ENCODE measurements at regions not wholly inside any gene's neighbourhood (a gene's known extent, or its start where the extent isn't known, plus 50 kb on each side); places are given as distances from the start of the nearest gene placed in this dataset.
"Not testable (repeated sequence)": the region's sequence is repeated elsewhere in the genome, so short reads cannot be mapped to it uniquely, and the experiment has no call there.

DNA sequence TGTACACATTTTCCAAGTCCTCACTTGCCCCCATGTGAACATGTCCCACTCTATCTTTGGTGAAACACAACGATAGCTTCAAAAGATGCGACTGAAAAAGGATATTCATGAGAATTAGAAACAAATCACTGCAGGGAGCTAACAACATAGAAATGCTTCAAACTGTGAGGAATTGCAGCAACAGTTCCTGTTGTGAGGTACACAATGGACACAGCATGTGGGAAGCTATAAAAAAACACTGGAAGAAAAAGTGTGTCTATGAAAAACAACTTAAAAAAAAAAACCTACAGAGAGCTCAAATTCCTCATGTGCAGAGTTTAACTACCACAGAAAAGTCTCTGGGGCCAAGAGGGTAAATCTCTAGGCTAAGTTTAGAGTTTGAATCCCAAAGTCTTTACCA lies 51.6 kb upstream of the BLTP1 start:
- Mint-ChIP-seq H3K27me3 (peaks cover 7% of the 10 kb centered on the region), H3K9me3 (no peaks in the 10 kb centered on the region), H3K4me3 (no peak overlapping the region), H3K4me1 (no peaks in the 10 kb centered on the region), H3K27ac (no peak overlapping the region)
- ATAC-seq: no peak
- DNase-seq: no peak

DNA sequence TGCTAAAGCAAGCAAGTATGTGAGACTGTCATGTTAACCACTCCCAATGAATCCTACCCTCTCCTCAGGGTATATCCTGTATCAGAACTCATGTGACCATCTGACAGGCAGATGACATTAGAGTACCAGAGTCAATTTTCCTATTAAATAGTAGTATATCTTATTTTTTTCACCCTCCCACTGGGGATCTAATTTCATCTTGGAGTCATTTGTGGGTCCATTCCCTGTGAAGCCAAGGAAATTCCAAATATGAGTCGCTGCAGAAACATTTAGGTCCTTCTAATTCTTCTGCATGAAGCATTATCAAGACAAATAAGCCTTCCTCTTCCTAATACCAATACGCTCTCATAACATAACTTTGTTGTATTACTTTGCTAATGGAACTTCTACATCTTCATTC lies 52.2 kb upstream of the BLTP1 start:
- H3K4me3 Mint-ChIP-seq: no peak overlapping the region
- H3K27ac Mint-ChIP-seq: no peak overlapping the region
- no peaks in the 10 kb centered on the region for H3K4me1 Mint-ChIP-seq
- no peak for ATAC-seq
- no peaks in the 10 kb centered on the region for H3K9me3 Mint-ChIP-seq
- no peak for DNase-seq
- H3K27me3 Mint-ChIP-seq: peaks cover 7% of the 10 kb centered on the region

DNA sequence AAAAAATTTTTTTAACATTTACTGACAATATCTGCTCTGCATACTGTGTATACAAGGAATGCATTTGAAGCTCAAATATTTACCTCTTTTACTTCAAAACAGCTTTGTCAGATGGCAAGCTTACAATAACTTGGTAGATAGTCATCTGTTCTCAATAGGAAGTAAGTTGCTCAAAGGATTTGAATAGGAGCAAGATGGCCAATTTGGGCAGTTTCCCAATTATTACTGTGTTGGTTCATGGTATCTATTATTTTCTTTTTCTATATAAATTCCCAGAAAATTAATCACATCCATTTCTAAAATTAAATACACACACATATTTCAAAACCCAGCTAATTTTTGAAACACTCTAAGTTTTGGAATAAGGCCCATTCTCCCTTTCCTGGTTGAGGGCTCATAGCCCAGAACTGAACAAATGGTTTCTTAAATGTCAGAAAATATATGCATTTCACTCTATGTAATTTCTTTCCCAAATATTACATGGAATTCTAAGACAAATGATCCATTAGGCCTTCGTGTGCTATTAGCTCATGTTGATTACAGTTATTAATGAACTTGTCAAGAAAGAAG lies 60.2 kb upstream of the BLTP1 start:
- no peaks in the 10 kb centered on the region for H3K4me1 Mint-ChIP-seq
- no peaks in the 10 kb centered on the region for H3K9me3 Mint-ChIP-seq
- no peak overlapping the region for H3K27ac Mint-ChIP-seq
- DNase-seq (no peak), ATAC-seq (no peak)
- H3K27me3 Mint-ChIP-seq: no peaks in the 10 kb centered on the region
- no peak overlapping the region for H3K4me3 Mint-ChIP-seq

DNA sequence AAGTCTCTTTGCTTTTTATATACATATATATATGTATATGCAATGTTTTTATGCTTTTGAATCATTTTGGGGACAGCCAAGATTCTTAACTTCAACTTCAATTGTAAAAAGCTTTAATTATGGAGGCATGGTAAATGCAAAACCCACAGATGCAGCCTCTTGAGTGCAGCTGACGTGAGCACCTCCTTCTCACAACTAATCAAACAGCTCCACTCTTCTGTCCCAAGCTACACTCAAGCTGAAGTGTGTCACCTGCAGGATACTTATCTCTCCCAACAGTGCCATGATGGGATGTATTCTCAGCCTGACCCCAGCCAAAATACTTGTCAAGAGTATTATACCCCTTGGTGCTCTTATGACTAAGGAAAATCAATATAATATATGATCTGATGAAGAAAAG lies 60.7 kb upstream of the BLTP1 start:
- no peak overlapping the region for H3K4me3 Mint-ChIP-seq
- no peaks in the 10 kb centered on the region for H3K4me1 Mint-ChIP-seq
- no peak for ATAC-seq

DNA sequence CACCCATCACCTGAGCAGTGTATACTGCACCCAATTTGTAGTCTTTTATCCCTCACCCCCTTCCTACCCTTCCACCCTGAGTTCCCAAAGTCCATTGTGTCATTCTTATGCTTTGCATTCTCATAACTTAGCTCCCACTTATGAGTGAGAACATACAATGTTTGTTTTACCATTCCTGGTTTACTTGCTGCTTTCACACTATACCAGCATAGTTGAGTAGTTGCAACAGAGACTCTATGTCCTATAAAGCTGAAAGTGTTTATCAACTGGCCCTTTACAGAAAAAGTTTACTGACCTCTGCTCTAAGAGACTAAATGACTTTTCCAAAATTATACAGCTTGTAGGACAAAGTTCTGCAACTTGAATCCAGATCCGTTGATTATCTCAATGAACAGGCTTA lies 61.1 kb upstream of the BLTP1 start:
- Mint-ChIP-seq H3K9me3 (no peaks in the 10 kb centered on the region), H3K27me3 (no peaks in the 10 kb centered on the region), H3K4me1 (no peaks in the 10 kb centered on the region), H3K4me3 (no peak overlapping the region), H3K27ac (no peak overlapping the region)
- no peak for ATAC-seq
- no peak for DNase-seq

More for the DNA sequence above, 60.7 kb upstream of the BLTP1 start:
- Mint-ChIP-seq H3K27me3 (no peaks in the 10 kb centered on the region), H3K27ac (no peak overlapping the region), H3K9me3 (no peaks in the 10 kb centered on the region)
- no peak for DNase-seq

DNA sequence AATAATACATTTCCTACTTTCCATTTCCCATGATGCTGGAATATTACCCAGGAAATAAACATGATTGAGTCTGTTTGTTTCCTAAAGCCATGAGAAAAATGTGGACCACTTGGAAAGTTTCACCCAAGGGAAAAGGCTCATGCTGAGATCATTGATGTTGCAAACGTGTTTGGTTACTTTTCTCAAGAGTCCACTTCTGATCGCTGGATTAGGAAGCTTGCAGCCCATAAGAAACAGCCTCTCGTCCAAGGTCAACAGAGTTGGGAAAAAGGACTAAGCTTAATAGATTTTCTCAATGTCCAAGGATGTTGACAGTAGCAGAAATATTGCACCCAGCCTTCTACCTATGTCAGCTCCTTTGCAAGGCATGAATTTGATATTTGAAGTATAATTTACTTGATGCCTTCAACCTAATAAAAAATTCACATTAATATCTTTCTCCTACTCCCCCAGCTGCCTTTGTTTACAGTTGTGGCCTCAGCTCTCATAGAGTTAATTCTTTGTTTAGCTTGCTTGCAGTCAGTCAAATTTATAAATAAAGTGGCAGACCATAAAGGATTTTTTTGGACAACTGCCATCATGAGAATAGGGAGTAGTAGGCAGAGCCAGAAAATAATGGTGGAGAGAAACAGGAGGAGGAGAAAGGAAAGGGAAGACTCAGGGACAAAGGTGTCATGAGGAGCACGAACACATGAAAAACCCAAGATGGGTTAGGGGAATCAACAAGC lies 65.6 kb upstream of the BLTP1 start:
- H3K9me3 Mint-ChIP-seq: no peaks in the 10 kb centered on the region

DNA sequence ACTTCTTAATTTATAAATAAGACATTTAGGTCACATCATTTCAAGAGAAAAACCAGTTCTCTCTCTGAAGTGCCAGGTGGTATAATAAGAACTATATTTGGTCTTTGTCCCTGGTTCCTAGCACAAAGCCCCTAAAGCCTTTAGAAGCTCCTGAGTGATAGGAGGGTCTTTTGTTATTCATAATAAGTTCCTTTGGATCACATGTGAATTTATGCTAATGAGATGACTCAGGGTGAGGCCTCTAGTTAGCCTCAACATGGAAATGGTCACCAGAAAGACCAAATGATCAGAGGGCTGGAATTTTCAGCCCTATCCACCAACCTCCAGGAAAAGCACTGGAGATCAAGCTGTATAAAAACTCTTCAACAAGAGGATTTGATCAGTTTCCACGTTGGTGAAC lies 68.1 kb upstream of the BLTP1 start:
- H3K27ac Mint-ChIP-seq: no peak overlapping the region
- ATAC-seq (no peak), DNase-seq (no peak)
- H3K9me3 Mint-ChIP-seq: no peaks in the 10 kb centered on the region
- no peaks in the 10 kb centered on the region for H3K4me1 Mint-ChIP-seq
- H3K4me3 Mint-ChIP-seq: no peak overlapping the region
- no peaks in the 10 kb centered on the region for H3K27me3 Mint-ChIP-seq

More for the DNA sequence above, 65.6 kb upstream of the BLTP1 start:
- Mint-ChIP-seq H3K4me1 (no peaks in the 10 kb centered on the region), H3K27me3 (no peaks in the 10 kb centered on the region), H3K4me3 (no peak overlapping the region), H3K27ac (no peak overlapping the region)
- no peak for ATAC-seq
- DNase-seq: no peak

DNA sequence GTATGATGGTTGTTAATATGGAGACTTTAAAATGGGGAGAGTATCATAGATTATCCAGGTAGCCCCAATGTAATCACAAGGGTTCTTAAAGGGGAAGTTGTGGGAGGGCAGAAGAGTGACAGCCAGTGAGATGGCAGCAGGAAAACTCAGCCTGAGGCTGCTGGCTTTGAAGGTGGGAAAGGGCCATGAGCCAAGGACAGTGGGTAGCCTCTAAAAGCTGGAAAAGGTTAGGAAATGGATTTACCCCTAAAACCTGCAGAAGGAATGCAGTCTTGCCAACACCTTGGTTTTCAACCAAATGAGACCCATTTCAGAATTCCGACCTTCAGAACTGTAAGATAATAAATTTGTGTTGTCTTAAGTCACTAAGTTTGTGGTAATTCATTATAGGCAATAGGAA lies 68.8 kb upstream of the BLTP1 start:
- no peaks in the 10 kb centered on the region for H3K27me3 Mint-ChIP-seq
- H3K4me1 Mint-ChIP-seq: no peaks in the 10 kb centered on the region
- H3K27ac Mint-ChIP-seq: peak overlapping the region in 1 of 2 donors; percentile 49
- H3K9me3 Mint-ChIP-seq: no peaks in the 10 kb centered on the region
- H3K4me3 Mint-ChIP-seq: no peak overlapping the region
- ATAC-seq (no peak), DNase-seq (no peak)

DNA sequence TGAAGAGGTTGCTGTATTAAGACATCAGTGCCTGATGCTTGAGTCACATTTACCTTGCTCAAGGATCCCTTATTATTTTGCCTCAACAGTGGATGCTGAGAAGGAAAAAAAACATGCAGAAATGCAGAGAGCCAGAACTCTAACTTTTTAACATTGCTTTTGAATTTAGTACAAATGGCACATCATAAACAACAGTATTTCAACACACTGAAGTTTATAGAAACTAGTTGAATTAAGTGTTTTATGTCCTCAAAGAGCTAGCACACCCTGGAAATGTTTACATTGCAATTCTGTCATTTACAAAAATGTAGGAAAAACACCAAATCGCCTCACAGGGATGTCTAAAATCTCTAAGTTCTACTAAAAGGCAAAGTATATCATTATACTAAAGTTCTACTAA lies 69.5 kb upstream of the BLTP1 start:
- Mint-ChIP-seq H3K9me3 (no peaks in the 10 kb centered on the region), H3K4me1 (no peaks in the 10 kb centered on the region), H3K27ac (no peak overlapping the region), H3K27me3 (no peaks in the 10 kb centered on the region), H3K4me3 (no peak overlapping the region)
- DNase-seq (no peak), ATAC-seq (no peak)

DNA sequence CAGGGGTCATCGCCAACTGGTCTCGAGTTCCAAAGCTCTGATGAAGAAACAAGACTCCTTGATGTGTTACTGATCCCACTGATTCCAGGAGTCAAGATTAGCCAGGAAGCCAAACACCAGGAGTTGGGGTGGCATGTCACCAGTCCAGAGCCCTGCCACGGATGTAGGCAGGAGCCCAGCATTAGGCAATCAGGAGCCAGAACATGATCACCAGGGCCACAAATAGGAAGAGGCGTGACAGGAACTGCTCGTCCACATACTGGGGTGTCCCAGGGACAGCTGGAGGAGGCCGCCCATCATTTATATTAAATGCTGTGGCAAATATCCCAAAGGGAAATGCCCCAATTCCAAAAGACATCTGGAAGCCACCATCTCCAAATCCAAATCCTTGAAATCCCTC lies 74.5 kb upstream of the BLTP1 start:
- H3K27ac Mint-ChIP-seq, H3K9me3 Mint-ChIP-seq, ATAC-seq, H3K4me3 Mint-ChIP-seq, DNase-seq, H3K4me1 Mint-ChIP-seq: not testable (repeated sequence)
- H3K27me3 Mint-ChIP-seq: peaks cover 17% of the 10 kb centered on the region

DNA sequence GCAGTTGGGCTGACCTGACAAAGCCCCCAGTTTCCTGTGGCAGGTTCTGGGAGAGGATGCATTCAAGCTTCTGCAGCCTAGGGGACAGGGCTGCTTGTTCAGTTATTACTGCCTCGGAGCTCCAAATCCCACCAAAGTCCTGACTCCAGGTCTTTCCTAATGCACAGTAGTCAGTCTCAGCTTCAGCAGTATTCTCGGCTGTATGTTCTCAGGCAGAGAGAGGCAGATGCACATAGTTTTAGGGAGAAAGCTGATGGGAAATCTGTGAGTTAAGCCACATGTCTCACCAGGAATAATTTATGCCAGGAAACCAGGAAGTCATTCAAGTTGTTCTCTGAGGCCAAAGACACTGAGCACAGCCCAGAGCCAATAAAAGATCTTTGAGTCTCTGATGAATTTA lies 75.3 kb upstream of the BLTP1 start:
- H3K27me3 Mint-ChIP-seq: peaks cover 23% of the 10 kb centered on the region
- not testable (repeated sequence) for H3K9me3 Mint-ChIP-seq, H3K4me3 Mint-ChIP-seq, DNase-seq, H3K27ac Mint-ChIP-seq, H3K4me1 Mint-ChIP-seq, ATAC-seq

DNA sequence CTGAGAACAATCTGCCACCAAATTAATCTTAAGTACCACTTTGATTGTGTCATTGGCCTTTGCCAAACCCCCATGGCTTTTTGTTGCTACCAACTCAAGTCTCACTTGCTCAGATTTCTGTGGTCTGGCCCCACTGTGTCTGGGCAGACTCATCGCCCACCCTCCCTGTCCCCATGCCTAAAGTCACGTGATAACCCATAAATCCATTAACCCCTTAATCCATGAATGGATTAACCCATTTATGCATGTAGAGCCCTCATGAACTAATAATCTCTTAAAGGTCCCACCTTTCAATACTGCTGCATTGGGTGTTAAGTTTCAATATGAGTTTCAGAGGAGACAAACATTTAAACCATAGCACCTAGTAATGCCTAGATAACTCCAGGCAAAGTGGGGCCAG lies 78.5 kb upstream of the BLTP1 start:
- peaks cover 23% of the 10 kb centered on the region for H3K27me3 Mint-ChIP-seq
- no peak overlapping the region for H3K27ac Mint-ChIP-seq
- H3K4me3 Mint-ChIP-seq: no peak overlapping the region
- DNase-seq (no peak), ATAC-seq (no peak)
- no peaks in the 10 kb centered on the region for H3K9me3 Mint-ChIP-seq
- no peaks in the 10 kb centered on the region for H3K4me1 Mint-ChIP-seq

DNA sequence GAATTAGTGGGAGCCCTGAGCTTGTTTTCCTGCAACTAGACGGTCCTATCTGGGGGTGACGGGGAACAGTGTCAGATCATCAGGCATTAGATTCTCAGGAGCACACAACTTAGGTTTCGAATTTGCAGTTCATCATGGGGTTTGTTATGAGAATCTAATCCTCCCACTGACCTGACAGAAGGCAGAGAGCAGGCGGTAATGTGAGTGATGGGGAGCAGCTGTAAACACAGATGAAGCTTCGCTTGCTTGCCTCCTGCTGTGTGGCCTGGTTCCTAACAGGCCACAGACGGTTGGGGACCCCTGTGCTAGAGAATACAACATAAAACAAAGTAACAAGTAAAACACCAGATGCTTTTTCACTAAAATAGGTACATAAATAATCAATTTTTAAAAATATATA lies 86.2 kb upstream of the BLTP1 start:
- no peaks in the 10 kb centered on the region for H3K4me1 Mint-ChIP-seq
- ATAC-seq: no peak
- no peaks in the 10 kb centered on the region for H3K27me3 Mint-ChIP-seq
- no peak overlapping the region for H3K4me3 Mint-ChIP-seq
- H3K27ac Mint-ChIP-seq: peak overlapping the region in 1 of 2 donors; percentile 72
- H3K9me3 Mint-ChIP-seq: no peaks in the 10 kb centered on the region
- no peak for DNase-seq

DNA sequence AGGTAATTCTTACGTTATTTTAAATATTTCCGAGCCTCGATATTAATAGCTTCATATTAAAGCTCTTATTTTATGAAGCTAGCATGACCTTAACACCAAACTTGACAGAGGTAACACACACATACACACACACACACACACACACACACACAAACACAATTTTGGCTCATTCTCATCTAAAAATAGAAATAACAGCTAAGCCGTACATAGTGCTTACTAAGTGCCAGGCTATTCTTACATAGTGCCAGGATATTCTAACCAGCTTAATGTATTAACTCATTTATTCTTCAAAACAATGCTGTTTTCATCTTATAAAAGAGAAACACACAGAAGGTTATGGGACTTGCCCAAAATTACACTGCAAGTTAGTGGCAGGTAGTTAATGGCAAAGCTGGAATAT lies 87.0 kb upstream of the BLTP1 start:
- Mint-ChIP-seq H3K27ac (no peak overlapping the region), H3K4me3 (no peak overlapping the region), H3K27me3 (no peaks in the 10 kb centered on the region), H3K4me1 (no peaks in the 10 kb centered on the region), H3K9me3 (no peaks in the 10 kb centered on the region)
- ATAC-seq (no peak), DNase-seq (no peak)

DNA sequence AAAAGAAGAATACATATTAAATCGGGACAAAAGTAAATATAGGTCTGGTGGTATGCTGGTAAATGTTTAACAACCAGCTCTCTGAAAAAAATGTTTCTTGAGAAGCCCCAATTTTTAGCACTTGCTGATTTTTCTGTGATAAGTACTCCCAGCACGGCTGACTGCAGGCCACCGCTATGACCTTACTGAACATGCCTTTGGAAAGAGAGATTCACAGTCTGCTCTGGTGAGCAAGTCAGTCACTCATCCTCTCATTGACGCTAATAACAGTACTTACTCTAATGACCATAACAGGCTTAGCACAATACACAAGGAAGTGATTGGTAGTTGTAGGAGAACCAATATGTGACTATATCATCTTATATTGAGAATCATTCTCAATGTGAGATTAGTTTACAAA lies 98.9 kb upstream of the BLTP1 start:
- no peaks in the 10 kb centered on the region for H3K4me1 Mint-ChIP-seq
- no peak overlapping the region for H3K27ac Mint-ChIP-seq
- ATAC-seq (no peak), DNase-seq (no peak)
- H3K27me3 Mint-ChIP-seq: no peaks in the 10 kb centered on the region
- no peak overlapping the region for H3K4me3 Mint-ChIP-seq
- H3K9me3 Mint-ChIP-seq: no peaks in the 10 kb centered on the region

DNA sequence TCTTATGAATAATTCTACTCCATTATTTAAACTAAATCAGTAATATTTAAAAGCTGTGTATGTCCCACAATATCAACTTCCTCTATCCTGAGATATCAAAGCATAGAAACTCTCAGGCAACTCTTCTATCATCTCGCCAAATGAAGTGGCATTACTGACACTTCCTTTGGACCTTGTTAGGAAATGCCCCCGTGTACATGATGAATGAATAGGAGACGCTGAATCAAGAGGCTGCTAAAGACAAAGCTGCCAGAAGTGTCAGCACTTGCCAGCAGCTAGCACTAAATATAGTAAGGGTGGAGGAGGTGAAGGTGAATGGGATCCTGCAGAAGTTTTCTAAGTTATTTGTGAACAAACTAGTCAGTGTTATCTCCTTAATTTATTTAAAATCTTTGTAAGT lies 99.5 kb upstream of the BLTP1 start:
- no peak for ATAC-seq
- no peaks in the 10 kb centered on the region for H3K9me3 Mint-ChIP-seq
- H3K4me1 Mint-ChIP-seq: no peaks in the 10 kb centered on the region
- H3K4me3 Mint-ChIP-seq: no peak overlapping the region
- no peak overlapping the region for H3K27ac Mint-ChIP-seq
- no peak for DNase-seq
- no peaks in the 10 kb centered on the region for H3K27me3 Mint-ChIP-seq

DNA sequence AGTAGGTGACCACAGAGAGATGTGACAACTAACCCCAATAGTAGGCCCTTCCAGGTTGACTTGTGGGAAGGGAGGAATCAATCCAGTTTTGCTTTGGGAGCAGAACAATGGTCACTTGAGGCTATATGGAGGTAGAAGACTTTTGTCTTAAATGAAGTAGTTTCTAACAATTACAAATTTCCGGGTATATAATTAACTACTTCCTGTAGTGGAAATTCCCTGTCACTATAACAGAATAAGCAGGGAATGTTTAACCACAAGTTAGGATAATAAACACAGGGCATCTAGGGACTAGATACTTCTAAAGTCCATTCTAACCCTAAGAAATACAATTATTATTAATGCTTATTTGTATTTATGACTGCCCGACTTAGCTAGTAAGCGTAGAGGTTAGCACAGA lies 99.0 kb upstream of the TRPC3 start:
- H3K27ac Mint-ChIP-seq: no peak overlapping the region
- no peaks in the 10 kb centered on the region for H3K27me3 Mint-ChIP-seq
- ATAC-seq (no peak), DNase-seq (no peak)
- H3K4me3 Mint-ChIP-seq: no peak overlapping the region
- H3K4me1 Mint-ChIP-seq: no peaks in the 10 kb centered on the region
- no peaks in the 10 kb centered on the region for H3K9me3 Mint-ChIP-seq

All from stimulated activated naive CD8-positive, alpha-beta T cell treated with anti-CD3 and anti-CD28 coated beads, Interleukin-15, amount 100 ng/mL, for 72 hours (primary cell).